Renal cortical epithelial cell (primary cell): ENCODE measurements at regions not wholly inside any gene's neighbourhood (a gene's known extent, or its start where the extent isn't known, plus 50 kb on each side); places are given as distances from the start of the nearest gene placed in this dataset.

ENCODE experiments used
- DNase-seq: peaks from one replicate; pipeline ENCODE4 v3.0.0-alpha.2; 2011; ENCODE audit warnings: low read depth

- DNase-seq = no peak
Measured at GRCh38 chr14:94924189-94924588, 154.3 kb upstream of the GSC start.

- DNase-seq = no peak
Measured at GRCh38 chr14:94923786-94924185, 153.9 kb upstream of the GSC start.

- no peak for DNase-seq
Measured at GRCh38 chr14:94922595-94923239, 152.8 kb upstream of the GSC start.

GRCh38 chr14:94921882-94922585 lies 152.1 kb upstream of the GSC start:
- DNase-seq = no peak

GRCh38 chr14:94921456-94921855 lies 151.5 kb upstream of the GSC start:
- no peak for DNase-seq

- DNase-seq = no peak
Measured at GRCh38 chr14:94919896-94920295, 150.0 kb upstream of the GSC start.

- DNase-seq = no peak
Measured at GRCh38 chr14:94918896-94919295, 149.0 kb upstream of the GSC start.

- no peak for DNase-seq
Measured at GRCh38 chr14:94917041-94917600, 147.2 kb upstream of the GSC start.

- no peak for DNase-seq
Measured at GRCh38 chr14:94914191-94914590, 144.3 kb upstream of the GSC start.

- DNase-seq = no peak
Measured at GRCh38 chr14:94907626-94908261, 137.8 kb upstream of the GSC start.

- DNase-seq = no peak
Measured at GRCh38 chr14:94906991-94907587, 137.2 kb upstream of the GSC start.

GRCh38 chr14:94906577-94906976 lies 136.7 kb upstream of the GSC start:
- no peak for DNase-seq

GRCh38 chr14:94904636-94905035 lies 134.7 kb upstream of the GSC start:
- no peak for DNase-seq

- DNase-seq = no peak
Measured at GRCh38 chr14:94903883-94904282, 134.0 kb upstream of the GSC start.

- no peak for DNase-seq
Measured at GRCh38 chr14:94903338-94903737, 133.4 kb upstream of the GSC start.

- DNase-seq = no peak
Measured at GRCh38 chr14:94897561-94897960, 127.6 kb upstream of the GSC start.

- DNase-seq = no peak
Measured at GRCh38 chr14:94897082-94897481, 127.2 kb upstream of the GSC start.

GRCh38 chr14:94893411-94894160 lies 123.7 kb upstream of the GSC start:
- DNase-seq = no peak

- no peak for DNase-seq
Measured at GRCh38 chr14:94890785-94891184, 120.9 kb upstream of the GSC start.

- DNase-seq = no peak
Measured at GRCh38 chr14:94889520-94890312, 119.8 kb upstream of the GSC start.

GRCh38 chr14:94888121-94888520 lies 118.2 kb upstream of the GSC start:
- no peak for DNase-seq
